MM.1S (cell line): ENCODE measurements at regions not wholly inside any gene's neighbourhood (a gene's known extent, or its start where the extent isn't known, plus 50 kb on each side); places are given as distances from the start of the nearest gene placed in this dataset.

Experiments used
- DNase-seq: peaks from one replicate; pipeline ENCODE4 v3.0.0-alpha.2; 2015
- H2AFZ ChIP-seq: fragments of 300-600 bp; sonication (generic); 2 replicates; pipeline ENCODE4 v1.6.0; 2016; ENCODE audit warnings: antibody characterized with exemption, low read length
- H3F3A ChIP-seq: fragments of 300-600 bp; sonication (generic); 2 replicates; pipeline ENCODE4 v1.6.1; 2016; ENCODE audit warnings: mild to moderate bottlenecking, antibody characterized with exemption, low read length, moderate library complexity, mixed read lengths; ENCODE audit not compliant: insufficient read depth
- H3K27ac ChIP-seq: fragments of 300-600 bp; sonication (generic); 2 replicates; pipeline ENCODE4 v1.5.1; 2016; ENCODE audit warnings: mild to moderate bottlenecking, low read length
- H3K27me3 ChIP-seq: fragments of 300-600 bp; sonication (generic); replicated peaks from 2 replicates; pipeline ENCODE4 v1.6.0; 2016; ENCODE audit warnings: low read length; ENCODE audit not compliant: insufficient read depth
- H3K36me3 ChIP-seq: fragments of 300-600 bp; sonication (generic); replicated peaks from 2 replicates; pipeline ENCODE4 v1.6.1; 2016; ENCODE audit warnings: mild to moderate bottlenecking, low read length, mixed read lengths; ENCODE audit not compliant: insufficient read depth
- H3K4me1 ChIP-seq: fragments of 300-600 bp; sonication (generic); 2 replicates; pipeline ENCODE4 v1.6.1; 2016; ENCODE audit warnings: low read length, mixed read lengths
- H3K4me2 ChIP-seq: fragments of 300-600 bp; sonication (generic); 2 replicates; pipeline ENCODE4 v1.6.0; 2016; ENCODE audit warnings: low read depth, low read length
- H3K4me3 ChIP-seq: fragments of 300-600 bp; sonication (generic); 2 replicates; pipeline ENCODE4 v1.5.1; 2016; ENCODE audit warnings: low read length, mixed read lengths
- H3K79me2 ChIP-seq: fragments of 300-600 bp; sonication (generic); 2 replicates; pipeline ENCODE4 v1.6.1; 2016; ENCODE audit warnings: mixed run types, low read length, mixed read lengths
- H3K9ac ChIP-seq: fragments of 300-600 bp; sonication (generic); 2 replicates; pipeline ENCODE4 v1.6.1; 2016; ENCODE audit warnings: low read length, mixed read lengths
- H3K9me2 ChIP-seq: fragments of 300-600 bp; sonication (generic); replicated peaks from 2 replicates; pipeline ENCODE4 v1.6.1; 2016; ENCODE audit warnings: mild to moderate bottlenecking, low read length, mixed read lengths; ENCODE audit not compliant: insufficient read depth
- H3K9me3 ChIP-seq: fragments of 300-600 bp; sonication (generic); replicated peaks from 2 replicates; pipeline ENCODE4 v1.6.1; 2016; ENCODE audit warnings: mild to moderate bottlenecking, low read length, mixed read lengths; ENCODE audit not compliant: insufficient read depth
- H4K20me1 ChIP-seq: fragments of 300-600 bp; sonication (generic); 2 replicates; pipeline ENCODE4 v1.6.1; 2016; ENCODE audit warnings: mild to moderate bottlenecking, low read length, moderate library complexity, mixed read lengths; ENCODE audit not compliant: insufficient read depth
- CTCF ChIP-seq: fragments of 300-600 bp; sonication (generic); IDR thresholded peaks from 2 replicates; pipeline ENCODE4 v1.5.1; 2016; ENCODE audit warnings: antibody characterized with exemption, low read length, mixed read lengths
- EZH2 ChIP-seq: fragments of 300-600 bp; sonication (generic); optimal IDR thresholded peaks from 2 replicates; pipeline ENCODE3; 2017; ENCODE audit warnings: low read depth, mild to moderate bottlenecking, antibody characterized with exemption, low read length, mixed read lengths
- EZH2phosphoT487 ChIP-seq: fragments of 300-600 bp; sonication (generic); IDR thresholded peaks from 2 replicates; pipeline ENCODE4 v1.6.1; 2018; ENCODE audit warnings: antibody characterized with exemption, low read length

- Histone ChIP-seq H3K27me3 (peaks cover 9% of the 10 kb centered on the region; the same call in 1 of the 2 replicates), H3K27ac (no peak overlapping the region), H3K9ac (no peak overlapping the region), H2AFZ (peak overlapping the region; percentile 67), H3K4me2 (peak overlapping the region; percentile 66), H3K9me3 (no peaks in the 10 kb centered on the region), H3K79me2 (no peaks in the 10 kb centered on the region), H3K36me3 (no peaks in the 10 kb centered on the region), H3F3A (no peaks in the 10 kb centered on the region), H3K9me2 (no peaks in the 10 kb centered on the region), H3K4me1 (peaks cover 11% of the 10 kb centered on the region), H3K4me3 (peak overlapping the region; percentile 39), H4K20me1 (no peaks in the 10 kb centered on the region)
- TF ChIP-seq EZH2 (no peak), EZH2phosphoT487 (no peak), CTCF (no peak)
- peak; percentile 82 for DNase-seq
These were observed 348.7 kb upstream of the TNRC6C start for GRCh38 chr17:77609553-77610517.

GRCh38 chr17:77610518-77610893 lies 348.0 kb upstream of the TNRC6C start:
- H3K79me2 ChIP-seq: no peaks in the 10 kb centered on the region
- no peaks in the 10 kb centered on the region for H3K9me3 ChIP-seq
- DNase-seq: no peak
- H3K9me2 ChIP-seq: no peaks in the 10 kb centered on the region
- no peak overlapping the region for H3K27ac ChIP-seq
- peak overlapping the region; percentile 67 for H2AFZ ChIP-seq
- peaks cover 9% of the 10 kb centered on the region; the same call in 1 of the 2 replicates for H3K27me3 ChIP-seq
- peaks cover 11% of the 10 kb centered on the region for H3K4me1 ChIP-seq
- H3K4me2 ChIP-seq: peak overlapping the region; percentile 66
- no peaks in the 10 kb centered on the region for H3K36me3 ChIP-seq
- TF ChIP-seq CTCF (no peak), EZH2phosphoT487 (no peak), EZH2 (no peak)
- no peak overlapping the region for H3K9ac ChIP-seq
- H3F3A ChIP-seq: no peaks in the 10 kb centered on the region
- peak overlapping the region; percentile 39 for H3K4me3 ChIP-seq
- H4K20me1 ChIP-seq: no peaks in the 10 kb centered on the region

- H2AFZ ChIP-seq: no peak overlapping the region
These were observed 347.5 kb upstream of the TNRC6C start for GRCh38 chr17:77610972-77611521.

More at GRCh38 chr17:77610972-77611521, 347.5 kb upstream of the TNRC6C start:
- H3K27me3 ChIP-seq: peaks cover 9% of the 10 kb centered on the region; the same call in 1 of the 2 replicates
- no peaks in the 10 kb centered on the region for H3F3A ChIP-seq
- TF ChIP-seq EZH2: no peak
- TF ChIP-seq CTCF: no peak
- TF ChIP-seq EZH2phosphoT487: no peak
- no peak for DNase-seq
- H3K36me3 ChIP-seq: no peaks in the 10 kb centered on the region
- H3K4me1 ChIP-seq: peaks cover 11% of the 10 kb centered on the region
- H4K20me1 ChIP-seq: no peaks in the 10 kb centered on the region
- H3K4me2 ChIP-seq: peak overlapping the region; percentile 66
- no peaks in the 10 kb centered on the region for H3K9me3 ChIP-seq
- no peaks in the 10 kb centered on the region for H3K9me2 ChIP-seq
- no peak overlapping the region for H3K4me3 ChIP-seq
- no peak overlapping the region for H3K9ac ChIP-seq
- H3K27ac ChIP-seq: no peak overlapping the region
- no peaks in the 10 kb centered on the region for H3K79me2 ChIP-seq
